Hematopoietic multipotent progenitor cell treated with erythropoietin and hydrocortisone succinate and interleukin-3 and kit ligand, for 8 days (in vitro differentiated cells): ENCODE measurements at regions not wholly inside any gene's neighbourhood (a gene's known extent, or its start where the extent isn't known, plus 50 kb on each side); places are given as distances from the start of the nearest gene placed in this dataset.

Experiments
- DNase-seq: peaks from one replicate; pipeline ENCODE4 v3.0.0-alpha.2; 2015

DNA sequence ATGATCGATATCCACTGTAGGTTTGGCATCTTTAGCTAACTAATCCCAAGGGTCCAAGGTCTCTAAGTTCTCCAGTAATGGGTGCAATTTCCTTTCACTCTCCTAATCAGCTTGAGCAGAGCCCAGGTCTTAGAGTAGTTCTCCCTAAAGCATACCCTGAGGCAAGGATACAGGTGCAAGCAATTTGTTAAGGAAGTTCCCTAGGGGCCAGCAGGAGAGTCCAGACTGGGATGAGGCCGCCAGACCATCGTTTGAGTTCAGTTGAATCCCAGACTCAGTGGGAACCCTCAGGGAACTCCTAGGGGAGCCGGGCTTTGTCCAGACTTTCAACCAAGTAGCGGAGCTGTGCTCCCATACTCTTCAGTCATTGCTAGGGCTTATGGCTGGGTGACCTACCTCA lies 835.4 kb upstream of the CDH2 start:
- no peak for DNase-seq

DNA sequence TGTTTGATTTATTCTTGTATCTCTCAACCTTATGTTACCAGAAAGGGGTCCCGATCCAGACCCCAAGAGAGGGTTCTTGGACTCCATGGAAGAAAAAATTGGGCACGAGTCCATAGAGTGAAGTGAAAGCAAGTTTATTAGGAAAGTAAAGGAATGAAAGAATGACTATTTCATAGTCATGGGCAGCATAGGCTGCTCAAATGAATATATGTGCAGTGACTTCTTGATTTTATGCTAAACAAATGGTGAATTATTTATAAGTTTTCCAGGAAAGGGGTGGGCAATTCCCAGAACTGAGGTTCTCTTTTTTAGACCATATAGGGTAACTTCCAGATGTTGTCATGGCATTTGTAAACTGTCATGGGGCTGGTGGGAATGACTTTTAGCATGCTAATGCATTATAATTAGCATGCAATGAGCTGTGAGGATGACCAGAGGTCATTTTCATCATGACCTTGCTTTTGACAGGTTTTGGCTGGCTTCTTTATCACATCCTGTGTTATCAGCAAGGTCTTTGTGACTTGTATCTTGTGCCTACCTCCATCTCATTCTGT lies 832.4 kb upstream of the CDH2 start:
- DNase-seq = no peak

DNA sequence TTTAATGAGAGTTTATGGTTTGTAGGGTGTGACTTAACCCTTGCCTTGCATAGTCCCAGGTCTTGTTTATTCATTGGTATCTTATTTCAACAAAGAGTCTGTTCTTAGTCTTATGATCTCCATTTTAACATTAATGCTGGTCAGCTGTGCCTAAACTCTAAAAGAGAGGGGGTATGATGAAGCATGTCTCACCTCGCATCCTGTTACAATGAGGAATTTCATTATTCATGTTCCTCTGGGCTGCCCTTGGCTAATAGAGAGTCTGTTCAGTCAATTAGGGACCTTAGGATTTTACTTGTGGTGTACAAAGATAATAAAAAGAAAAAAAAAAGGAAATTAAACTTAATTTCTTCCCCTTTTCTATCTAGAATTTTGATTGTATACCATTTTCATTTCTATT lies 831.9 kb upstream of the CDH2 start:
- no peak for DNase-seq

DNA sequence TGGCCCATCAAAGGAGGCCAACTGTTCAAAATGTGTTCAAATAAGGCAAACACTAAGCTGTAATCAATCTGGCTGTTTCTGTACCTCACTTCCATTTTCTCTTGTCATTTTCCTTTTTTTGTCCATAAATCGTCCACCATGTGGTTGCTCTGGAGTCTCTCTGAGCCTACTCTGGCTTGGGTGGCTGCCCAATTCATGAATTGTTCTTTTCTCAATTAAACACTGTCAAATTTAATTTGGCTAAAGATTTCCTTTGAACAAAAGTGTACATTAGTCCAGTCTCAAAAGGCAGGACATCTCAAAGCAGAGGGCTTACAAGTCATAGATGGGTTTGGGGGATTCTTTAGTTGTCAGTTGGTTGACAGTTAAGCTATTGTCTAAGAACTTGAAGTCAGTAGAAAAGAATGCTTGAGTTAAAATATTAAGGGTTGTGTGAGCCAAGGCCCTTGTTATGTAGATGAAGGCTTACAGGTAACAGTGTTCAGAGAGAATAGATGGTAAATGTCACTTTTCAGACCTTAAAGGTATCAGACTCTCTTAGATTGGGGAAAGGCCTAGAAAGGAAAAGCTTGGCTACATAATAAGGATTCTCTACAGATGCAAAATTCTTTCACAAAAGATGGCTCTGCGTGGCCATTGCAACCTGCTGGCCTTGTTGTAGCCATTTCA lies 831.2 kb upstream of the CDH2 start:
- no peak for DNase-seq

DNA sequence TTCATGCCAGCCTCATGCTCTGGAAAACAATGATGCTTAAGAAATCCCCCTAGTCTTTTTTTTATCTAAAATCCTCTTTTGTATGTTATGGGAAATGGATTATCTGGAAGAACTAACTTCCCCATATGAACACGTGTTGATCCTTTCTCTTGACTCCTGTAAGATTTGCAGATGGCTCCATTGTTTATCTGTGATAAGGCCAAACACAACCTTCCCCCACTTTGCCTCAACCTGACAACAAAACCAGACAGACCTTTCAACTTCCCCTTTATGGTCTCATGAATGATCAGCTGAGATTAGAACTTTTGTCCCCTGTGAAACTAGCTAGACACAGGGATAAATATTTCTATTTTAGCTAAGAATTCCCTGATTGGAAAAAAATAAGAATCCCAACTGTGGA lies 828.0 kb upstream of the CDH2 start:
- DNase-seq = no peak

DNA sequence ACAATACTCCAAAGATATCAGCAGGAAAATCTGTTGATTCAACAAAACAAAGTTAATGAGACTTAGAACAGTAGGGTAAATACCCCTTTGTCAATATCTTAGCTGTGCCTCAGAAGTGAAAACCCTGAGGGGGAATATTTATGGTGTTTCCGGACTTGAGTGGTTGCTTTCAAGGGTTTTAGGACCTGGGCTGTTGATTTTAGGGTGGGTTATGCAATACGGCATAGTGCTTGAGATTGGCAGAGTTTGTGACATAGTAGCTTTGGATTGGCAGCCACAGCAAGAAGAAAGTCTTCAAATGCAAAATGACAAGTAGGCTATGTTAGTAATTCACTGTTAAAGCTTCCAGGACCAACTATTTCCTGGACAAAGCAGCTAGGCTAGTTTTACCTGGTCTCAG lies 826.3 kb upstream of the CDH2 start:
- DNase-seq = no peak

DNA sequence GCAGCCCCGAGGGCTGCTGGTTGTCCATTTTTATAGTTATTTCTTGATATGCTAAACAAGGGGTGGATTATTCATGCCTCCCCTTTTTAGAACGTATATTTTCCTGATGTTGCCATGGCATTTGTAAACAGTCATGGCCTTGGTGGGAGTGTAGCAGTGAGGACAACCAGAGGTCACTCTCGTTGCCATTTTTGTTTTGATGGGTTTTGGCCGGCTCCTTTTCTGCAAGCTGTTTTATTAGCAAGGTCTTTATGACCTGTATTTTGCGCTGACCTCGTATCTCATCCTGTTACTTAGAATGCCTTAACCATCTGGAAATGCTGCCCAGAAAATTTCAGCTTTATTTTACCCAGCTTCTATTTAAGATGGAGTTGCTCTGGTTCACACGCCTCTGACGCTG lies 825.8 kb upstream of the CDH2 start:
- DNase-seq = no peak

DNA sequence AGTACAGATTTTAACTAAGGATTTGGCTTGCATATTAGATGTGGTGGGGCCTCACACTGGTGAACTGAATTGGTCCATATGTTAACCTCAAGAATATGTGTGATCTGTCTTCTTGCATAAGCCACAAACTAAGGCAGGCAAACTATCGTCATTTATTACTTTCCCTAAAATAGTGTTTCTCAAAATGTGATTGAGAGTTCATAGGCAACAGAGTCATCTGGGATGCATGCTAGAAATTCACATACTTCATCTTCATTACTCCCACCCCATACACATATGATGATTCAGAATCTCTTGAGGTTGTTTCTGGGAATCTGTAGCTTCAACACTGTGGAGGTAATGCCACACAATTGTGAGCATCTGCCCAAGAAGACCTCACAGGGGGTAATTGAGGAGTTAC lies 822.8 kb upstream of the CDH2 start:
- DNase-seq = no peak

DNA sequence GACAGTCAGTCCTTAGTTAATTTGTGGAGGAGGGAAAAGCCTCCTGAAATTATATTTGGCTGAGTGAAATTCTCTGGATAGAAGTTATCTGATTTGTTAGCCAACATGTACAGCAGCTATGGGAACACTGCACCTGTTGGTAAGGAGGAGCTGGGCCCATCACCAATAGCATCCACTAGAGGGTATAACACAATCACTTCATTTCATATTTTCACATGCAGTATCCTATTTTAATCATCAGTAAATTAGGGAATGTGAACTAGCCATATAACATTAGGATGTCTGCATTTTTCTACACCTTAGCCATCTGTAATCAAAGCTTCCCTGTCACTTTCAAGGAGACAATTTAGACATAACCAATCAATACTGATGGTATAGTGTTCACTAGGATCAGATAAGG lies 818.4 kb upstream of the CDH2 start:
- no peak for DNase-seq

DNA sequence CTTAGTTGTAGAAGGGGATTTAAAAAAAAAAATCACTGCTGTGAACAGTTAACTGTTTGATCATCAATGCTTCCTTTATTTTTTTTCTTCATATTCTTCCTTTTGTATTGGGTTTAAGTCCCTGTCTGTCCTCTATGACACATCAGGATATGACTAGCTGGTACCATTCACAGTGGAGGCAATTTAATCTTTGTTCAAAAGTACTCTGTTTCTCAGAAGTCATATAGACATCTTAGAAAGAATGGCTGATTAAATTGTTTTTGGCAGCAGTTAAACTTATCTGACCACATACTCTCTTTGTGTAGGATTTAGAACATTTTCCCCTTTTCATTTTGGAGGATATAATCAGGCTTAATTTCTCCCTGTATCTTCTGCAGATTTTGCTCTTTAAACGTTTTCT lies 807.8 kb upstream of the CDH2 start:
- no peak for DNase-seq

DNA sequence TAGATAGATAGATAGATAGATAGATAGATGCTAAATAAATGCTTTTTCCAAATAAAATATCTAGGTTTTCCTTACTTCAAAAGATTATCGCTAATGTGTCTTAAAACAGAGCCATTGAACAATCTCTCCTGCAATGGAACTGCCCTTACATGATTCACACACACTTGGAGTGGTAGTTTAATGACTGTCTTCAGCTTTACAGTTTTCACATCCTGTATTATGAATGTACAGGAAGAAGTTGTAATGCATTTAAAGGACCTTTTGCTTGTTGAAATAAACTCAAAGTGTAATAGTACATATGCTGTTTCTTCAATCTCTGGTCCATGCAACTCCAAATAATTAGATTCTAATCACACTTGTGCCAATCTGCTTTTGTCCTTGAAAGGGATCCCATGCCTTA lies 797.6 kb upstream of the CDH2 start:
- DNase-seq = no peak

DNA sequence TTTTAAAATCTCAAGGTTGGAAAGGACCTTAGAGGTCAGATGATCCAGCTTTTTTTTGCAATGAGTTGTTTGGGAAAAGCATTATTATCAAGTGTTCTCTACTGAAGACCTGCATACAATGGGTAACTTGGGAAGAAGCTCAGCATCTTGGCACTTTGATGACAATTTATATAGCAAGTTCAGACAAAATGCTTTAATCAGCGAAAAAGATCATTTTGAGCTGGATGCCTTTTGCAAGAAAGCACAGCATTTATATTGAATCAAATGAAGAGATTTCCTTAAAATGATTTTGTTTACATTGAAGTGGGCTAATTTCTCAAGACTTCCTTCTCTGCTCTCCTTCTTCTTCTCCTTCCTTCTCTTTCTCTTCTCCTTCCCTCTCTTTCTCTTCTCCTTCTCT lies 796.4 kb upstream of the CDH2 start:
- DNase-seq = no peak

DNA sequence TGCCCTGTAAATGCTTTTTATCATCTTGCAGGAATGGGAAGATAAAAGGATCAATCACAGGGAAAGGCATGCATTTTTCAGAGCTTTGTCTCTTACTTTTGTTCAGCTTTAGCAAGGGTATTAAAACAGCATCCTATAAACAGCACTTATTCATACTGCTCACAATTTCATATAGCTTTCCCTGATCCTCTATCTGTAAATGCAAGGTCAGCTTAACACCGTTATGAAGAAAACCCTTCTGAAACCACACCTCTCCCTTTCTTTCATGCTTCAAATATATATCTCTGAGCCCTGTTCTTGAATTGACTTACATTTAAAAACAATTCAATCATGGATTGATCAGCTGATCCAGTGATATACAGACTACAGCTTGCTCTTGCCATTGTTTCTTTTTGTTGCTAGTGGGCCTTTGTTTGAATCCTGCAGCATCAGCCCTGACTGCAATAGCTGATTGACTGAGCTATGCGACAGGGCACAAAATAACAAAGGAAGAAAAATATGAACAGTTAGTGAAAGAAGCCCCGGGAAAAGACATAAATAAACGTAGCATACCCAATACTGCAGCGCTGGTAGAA lies 795.5 kb upstream of the CDH2 start:
- DNase-seq = no peak

DNA sequence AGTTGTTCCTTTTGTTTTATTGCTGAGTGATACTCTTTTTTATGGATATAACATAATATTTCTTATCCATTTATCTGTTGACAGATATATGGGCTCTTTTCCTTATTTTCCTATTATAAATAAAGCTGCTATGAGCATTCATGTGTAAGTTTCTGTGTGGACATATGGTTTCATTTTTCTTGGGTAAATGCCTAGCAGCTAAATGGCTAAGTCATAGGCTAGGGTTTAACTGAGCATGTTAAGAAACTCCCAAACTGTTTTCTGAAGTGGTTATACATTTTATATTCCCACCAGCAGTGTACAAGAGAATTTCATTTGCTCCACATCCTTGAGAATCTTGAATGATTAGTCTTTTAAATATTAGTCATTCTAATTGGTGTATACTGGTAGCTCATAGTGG lies 786.6 kb upstream of the CDH2 start:
- no peak for DNase-seq

DNA sequence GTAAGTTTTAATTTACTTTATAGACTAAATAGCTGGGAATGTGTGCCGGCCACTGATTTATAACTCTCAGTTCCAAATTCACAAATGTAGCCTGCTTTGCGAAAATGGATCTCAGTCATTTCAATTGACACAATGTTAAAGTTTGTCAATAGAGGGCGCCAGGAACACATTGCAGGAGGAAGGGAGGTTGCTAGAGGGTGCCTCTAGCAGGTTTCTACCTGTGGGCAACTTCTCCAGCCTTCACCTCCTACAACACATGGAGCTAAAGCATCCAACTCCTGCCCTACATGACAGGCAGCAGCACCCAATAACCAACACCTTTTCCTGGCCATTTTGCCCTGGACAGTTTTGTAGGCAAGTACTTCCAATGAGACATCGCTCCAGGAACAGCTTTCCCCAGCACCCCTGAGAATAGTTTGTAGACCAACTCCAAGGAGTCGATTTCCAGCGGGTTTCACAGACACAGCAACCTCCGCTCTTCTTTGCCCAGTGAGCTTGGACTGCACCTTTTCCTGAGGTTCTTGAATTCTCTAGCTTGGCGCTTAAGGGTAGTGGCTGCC lies 784.8 kb upstream of the CDH2 start:
- peak; percentile 32 for DNase-seq

DNA sequence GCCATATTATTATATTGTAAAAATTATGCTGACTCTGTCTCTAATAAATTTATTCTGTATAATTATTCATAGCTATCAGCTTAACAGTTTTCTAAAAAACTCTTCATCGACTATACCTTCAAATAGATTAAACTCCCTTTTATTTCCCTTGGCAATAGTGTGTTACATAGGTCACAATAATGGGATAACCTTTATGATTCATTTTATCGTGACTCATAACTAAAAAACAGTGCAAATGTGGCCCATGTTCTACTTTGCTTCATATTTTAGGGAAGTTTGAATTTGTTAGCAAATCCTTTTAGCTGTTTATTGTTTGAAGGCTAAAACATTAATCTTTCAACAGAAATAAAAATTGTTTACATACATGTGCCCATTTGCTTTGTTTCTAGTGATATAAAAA lies 783.2 kb upstream of the CDH2 start:
- no peak for DNase-seq

DNA sequence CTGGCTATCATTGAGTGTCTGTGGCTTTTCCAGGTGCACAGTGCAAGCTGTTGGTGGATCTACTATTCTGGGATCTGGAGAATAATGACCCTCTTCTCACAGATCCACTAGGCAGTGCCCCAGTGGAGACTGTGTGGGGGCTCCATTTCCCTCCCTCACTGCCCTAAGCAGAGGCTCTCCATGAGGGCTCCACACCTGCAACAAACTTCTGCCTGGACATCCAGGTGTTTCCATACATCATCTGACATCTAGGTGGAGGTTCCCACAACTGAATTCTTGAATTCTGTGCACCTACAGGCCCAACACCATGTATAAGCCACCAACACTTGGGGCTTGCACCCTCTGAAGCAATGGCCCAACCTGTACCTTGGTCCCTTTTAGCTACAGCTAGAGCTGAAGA lies 775.4 kb upstream of the CDH2 start:
- no peak for DNase-seq

DNA sequence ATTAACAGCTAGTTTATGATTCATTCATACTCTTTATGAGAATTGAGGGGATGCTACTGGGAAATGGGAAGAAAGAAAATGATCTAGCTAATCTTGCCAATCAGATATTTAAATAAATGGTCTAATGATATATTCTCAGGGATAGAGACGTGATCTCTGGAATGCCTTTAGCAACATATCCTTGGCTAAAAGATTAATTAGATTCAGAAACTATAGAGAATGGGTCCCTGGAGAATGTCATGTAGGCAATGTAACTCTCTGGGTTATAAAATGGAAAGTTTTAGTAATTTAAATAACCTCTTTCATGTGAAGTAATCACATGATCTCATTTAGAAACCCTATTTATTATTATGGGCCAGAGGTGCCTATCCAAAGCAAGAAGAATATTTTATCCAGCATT lies 771.0 kb upstream of the CDH2 start:
- DNase-seq = no peak

DNA sequence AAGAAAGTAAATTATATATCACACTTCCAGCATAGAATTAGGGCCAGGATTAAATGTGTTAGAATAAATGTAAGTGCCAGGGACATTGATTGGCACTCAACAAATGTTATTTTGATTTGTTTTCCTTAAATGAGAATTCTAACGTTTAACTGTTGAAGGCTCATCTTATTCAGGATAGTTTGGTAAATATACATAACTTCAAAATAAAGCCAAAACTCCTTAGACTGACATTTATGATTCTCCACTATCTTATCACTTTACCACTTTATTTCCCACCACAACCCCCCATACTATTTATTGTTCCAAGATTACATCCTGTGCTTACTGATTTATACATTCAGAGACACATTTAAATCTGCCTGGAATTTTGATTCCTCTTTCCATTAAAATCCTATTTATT lies 769.5 kb upstream of the CDH2 start:
- DNase-seq = no peak

DNA sequence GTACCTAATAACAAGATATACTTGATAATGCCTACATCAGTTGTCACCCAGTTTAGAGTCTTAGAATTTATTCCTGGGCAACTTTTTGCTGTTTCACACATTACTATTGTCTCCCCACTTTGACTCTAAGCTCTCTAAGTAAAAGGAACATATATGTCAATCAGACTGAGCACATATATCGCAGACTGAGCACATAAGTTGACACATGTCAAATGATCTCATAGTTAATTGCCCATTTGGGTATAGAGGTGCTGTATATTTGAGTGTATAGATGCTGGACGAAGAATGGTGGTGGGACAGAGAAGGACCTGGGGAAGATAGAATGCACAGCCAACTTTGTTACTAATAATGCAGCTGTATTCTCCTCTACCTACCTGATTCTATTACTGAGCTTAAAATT lies 746.0 kb upstream of the CDH2 start:
- DNase-seq = no peak

DNA sequence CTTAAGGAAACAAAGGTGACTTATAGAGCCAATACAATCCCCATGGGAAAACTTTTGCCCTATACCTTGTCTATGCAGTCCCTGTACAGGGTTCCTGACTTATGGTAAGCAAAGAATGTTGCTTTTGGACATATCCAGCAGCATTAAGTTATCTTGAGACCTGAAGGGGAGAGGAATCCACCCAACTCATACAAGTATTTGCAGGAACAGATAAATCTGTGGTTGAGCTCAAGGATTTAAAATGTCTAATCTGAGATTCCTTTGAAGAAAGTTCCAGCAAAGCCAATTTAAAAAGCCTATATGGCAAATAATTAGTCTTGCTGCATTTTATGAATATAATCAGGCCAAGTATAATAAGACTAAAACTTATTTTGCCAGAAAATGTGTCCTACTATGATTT lies 739.5 kb upstream of the CDH2 start:
- DNase-seq = no peak

DNA sequence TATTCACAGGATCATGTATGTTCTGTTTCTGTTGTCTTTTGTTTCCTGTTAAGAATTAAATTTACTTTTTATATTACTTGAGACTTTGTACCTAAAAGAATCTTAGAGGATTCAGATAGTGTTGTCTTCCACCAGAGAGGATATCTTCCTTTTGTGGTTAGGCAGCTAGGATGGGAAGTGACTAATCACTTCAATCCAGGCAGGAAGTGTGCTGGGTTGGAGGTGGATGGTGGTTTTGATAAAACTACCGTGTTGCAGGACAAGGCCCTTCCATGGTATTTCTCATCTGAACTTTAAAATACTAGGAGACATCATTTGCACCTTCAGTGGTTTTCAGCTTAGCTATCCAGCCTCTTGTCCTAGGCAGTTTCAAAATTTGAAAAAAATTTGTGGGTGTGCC lies 728.6 kb upstream of the CDH2 start:
- DNase-seq = peak; percentile 46

DNA sequence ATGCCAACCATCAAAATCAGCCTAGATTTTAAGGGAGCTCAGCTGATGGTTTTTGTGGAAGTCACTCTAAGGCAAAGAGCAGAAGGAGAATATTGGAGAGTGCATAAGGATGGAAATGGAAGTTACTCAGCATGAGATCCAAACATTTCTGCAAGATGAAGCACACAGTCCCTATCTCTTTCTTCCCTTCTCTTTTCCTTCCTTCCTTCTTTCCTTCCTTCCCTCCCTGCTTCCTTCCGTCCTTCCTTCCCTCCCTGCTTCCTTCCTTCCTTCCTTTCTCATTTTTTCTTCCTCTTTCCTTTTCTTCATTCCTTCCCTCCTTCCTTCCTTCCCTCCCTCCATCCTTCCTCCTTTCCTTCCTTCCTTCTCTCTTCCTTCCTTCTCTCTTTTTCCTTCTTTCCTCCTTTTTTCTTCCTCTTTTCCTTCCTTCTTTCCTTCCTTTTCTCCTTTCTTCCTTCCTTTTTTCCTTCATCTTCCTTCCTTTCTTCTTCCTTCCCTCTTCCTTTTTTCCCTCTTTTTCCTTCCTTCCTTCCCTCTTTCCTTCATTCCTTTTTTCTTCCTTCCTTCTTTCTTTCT lies 727.9 kb upstream of the CDH2 start:
- no peak for DNase-seq

DNA sequence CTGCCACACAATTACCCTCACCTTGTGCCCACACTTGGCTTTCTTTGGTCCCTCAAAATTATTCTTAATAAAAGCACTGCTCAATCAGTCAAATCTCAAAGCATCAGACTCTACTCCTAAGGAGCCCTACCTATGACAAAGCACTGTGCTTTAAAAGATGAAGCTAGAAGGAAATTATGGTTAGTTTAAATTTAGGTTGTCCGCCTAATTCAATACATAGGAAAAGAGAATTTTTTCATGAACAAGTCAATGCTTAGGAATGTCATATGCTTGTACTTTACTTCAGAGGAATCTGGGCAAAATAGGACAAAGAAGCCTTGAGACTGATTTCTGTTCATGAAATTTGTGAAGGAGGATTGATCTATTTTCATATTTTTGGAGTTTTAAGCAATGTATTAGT lies 726.4 kb upstream of the CDH2 start:
- DNase-seq = no peak

DNA sequence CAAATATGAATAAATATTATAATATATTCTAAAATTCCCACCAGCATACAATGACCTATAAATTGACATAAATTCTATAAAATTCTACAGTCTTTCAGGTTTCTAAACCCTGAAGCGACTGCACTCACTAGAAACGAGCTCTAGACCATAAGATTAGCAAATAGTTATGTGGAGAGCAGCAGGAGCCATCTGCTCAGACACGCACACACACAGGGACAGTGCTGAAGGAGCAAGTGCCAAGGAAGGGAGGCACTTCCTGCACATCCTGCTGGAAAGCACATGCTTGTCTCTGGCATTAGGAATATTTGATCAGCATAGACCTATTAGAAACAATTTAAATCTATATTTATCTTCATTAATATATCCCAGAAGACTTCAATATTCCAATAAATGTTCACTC lies 713.9 kb upstream of the CDH2 start:
- DNase-seq = no peak
